Stimulated activated CD4-positive, alpha-beta T cell treated with anti-CD3 and anti-CD28 coated beads, Interleukin-1b, Interleukin-23, amount 100 ng/mL, for 1 hour (primary cell): ENCODE measurements at regions not wholly inside any gene's neighbourhood (a gene's known extent, or its start where the extent isn't known, plus 50 kb on each side); places are given as distances from the start of the nearest gene placed in this dataset.
"Not testable (repeated sequence)": the region's sequence is repeated elsewhere in the genome, so short reads cannot be mapped to it uniquely, and the experiment has no call there.

Source experiments
- DNase-seq, 2 donors: peaks; one replicate each; pipeline ENCODE4 v3.0.0-alpha.2; 2020; ENCODE audit warnings: low read depth in 2 of 2

DNA sequence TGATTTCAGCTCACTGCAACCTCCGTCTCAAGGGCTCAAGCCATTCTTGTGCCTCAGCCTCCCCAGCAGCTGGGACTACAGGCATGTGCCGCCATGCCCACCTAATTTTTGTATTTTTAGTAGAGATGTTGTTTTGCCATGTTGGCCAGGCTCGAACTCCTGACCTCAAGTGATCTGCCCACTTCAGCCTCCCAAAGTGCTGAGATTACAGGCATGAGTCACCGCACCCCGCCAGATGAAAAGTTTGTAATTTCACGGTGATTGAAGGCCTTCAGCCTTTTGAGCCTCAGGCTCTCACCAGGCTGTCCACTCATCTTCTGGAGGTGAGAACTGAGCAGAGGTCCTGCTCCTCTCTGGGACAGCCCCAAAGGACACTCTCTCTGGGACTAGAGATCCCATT is 103.2 kb downstream of the HIF1AN start:
- DNase-seq: not testable (repeated sequence)

- DNase-seq: no peak
These were observed 102.9 kb upstream of the PAX2 start for GRCh38 chr10:100642295-100642994.

DNA sequence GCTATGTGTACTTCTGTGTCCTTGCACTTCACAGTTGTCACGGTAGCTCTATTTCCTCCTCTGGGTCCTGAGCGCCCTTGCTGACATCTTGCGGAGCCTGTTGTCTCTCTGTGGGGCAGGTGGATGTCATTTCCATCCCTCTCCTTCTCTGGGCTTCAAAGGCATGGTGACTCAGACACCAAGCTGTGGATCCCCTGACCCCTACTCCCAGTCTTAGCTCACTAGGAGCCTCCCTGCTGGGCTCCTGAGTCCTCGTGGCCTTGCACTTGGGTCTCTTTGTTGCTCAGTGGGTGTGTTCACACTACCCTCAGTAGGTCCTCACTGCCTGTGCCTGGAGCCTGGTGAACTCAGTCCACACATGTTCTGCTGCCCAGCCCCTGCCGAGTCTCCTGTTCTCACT is 100.3 kb upstream of the PAX2 start:
- no peak for DNase-seq

DNA sequence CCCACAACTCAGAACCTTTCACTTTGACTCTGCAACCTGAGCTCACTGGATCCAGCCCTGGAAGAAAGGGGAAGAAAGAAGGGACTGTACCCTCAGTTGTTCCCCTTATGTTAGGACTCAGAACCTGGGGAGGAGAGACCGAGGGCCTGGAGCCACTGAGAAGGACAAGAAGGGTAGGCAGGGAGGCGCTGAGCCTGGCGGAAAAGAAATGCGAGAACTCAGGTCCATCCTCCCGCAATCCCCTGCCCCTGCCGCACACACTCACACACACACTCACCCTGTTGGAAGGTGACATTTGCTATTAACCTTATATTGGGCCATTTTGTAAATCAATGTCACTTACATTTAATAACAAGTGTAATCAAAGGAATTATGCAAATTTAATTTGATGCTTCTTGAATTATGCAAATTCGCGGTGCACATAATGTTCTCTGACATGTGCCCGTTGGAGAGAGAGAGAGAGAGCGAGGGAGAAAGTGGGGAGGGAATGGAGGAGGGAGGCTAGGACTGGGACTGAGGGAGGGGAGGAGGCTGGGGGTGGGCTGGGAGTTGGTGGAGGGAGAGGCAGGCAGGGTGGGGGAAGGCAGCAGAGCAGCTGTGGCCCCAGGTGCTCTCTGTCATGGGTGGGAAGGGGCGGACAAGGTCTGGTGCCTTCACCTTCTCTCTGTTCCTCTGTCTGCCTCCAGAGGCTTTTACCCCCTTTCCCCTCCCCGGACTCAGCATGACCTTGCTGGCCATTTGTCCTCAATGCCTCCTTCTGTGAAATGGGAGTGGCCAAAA is 99.6 kb upstream of the PAX2 start:
- no peak for DNase-seq

GRCh38 chr10:100647928-100648327 is 97.5 kb upstream of the PAX2 start:
- no peak for DNase-seq

GRCh38 chr10:100650693-100651092 is 94.7 kb upstream of the PAX2 start:
- no peak for DNase-seq

GRCh38 chr10:100651099-100651498 is 94.3 kb upstream of the PAX2 start:
- not testable (repeated sequence) for DNase-seq

GRCh38 chr10:100651916-100652315 is 93.5 kb upstream of the PAX2 start:
- no peak for DNase-seq

- no peak for DNase-seq
These were observed 92.8 kb upstream of the PAX2 start for GRCh38 chr10:100652406-100653135.

GRCh38 chr10:100653238-100653956 is 92.0 kb upstream of the PAX2 start:
- DNase-seq: no peak

GRCh38 chr10:100653957-100654781 is 91.2 kb upstream of the PAX2 start:
- DNase-seq: peak in 1 of 2 donors; percentile 18

DNA sequence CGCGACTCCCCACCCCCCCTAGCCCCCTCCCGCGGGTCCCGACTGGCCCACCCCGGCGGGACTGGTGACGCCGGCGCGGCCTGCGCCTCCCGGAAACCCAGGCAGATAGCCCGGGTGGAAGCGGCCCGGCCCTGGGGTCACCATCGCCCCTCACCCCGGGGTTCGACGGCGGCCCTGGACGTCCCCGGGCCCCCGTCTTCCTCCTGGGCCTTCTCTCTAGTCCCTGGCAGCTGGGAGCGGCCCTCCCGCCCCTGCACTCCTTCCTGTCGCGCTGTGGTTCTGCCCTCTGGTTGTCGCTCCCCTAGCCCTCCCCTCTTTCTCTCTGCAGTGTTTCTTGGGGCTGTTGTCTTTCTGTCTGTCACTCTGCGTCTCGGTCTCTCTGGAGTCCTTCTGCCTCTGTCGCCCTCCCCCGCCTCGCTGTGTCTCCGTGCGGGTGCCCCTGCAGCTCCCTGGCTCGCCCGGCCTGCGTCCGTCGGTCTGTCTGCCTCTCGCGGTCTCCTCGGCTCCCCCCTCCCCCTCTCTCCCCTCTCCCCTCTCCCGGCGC is 90.5 kb upstream of the PAX2 start:
- DNase-seq: no peak

DNA sequence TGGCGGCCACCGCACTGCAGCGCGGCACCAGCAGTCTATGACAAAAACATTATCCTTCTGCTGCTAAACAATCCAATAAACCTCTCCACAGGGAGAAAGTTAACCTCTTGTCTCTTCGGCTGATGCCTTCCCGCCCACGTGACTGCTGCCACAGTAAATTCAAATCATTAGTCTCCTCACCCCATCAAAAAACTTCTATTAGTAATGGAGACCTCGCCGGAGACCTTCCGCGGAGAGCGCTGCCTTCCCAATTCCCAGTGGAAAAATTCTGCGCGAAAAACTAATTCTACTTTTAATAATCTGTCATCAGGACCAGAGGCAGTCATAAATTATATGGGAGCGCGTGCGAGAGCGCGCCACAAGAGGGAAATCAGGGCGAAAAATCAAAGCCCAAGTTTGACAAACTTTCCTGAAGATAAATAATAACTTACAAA is 90.0 kb upstream of the PAX2 start:
- DNase-seq: no peak

DNA sequence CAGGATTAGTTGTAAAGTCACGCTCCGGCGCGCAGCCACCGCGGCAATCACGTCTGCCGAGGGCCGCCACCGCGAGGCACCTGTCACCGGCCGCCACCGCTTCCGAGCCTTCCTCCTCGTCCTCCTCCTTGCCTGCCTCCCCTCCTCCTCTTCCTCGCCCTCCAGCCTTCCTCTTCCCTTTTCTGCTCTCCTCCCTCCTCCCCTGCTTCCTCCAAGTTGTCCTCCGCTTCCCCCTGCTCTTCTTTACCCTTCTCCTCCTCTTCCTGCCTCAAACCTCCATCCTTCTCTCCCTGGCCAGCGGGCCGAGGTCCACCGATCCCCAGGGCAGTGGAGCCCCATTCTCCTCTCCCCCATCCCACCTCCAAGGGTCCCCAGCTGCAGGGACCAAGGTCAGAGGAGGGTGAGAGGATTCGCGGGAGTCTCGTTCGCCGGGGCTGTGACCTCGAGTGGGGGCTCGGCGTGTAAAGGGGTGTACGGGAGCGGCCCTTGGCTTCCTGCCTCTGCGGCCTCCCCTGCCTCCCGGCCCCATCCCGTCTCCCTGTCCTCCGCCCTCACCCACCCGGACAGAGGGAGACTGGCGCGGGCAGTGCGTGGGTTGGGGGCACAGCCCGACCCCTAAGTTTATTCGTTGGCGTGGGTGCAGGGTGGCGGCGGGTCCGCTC is 89.5 kb upstream of the PAX2 start:
- DNase-seq: no peak

DNA sequence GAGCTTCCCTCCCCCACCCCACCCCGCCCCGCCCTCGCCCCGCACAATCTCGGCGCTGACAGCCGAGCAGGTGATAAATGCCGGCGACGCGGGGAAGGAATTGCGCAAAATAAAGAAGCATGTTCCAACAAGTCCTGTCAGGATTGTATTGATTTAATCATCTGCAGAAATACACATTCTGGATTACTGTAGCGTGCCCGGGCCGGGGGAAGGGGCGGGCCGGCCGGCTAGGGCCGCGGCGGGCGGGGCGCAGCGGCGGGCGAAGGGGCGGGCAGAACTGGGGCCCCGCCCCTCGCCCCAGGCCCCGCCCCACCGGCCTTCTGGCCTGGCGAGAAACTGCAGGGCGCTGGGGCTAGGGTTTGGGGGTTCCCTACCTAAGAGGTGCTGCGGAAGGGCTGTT is 88.9 kb upstream of the PAX2 start:
- DNase-seq: no peak

GRCh38 chr10:100658269-100658668 is 87.1 kb upstream of the PAX2 start:
- DNase-seq: no peak

DNA sequence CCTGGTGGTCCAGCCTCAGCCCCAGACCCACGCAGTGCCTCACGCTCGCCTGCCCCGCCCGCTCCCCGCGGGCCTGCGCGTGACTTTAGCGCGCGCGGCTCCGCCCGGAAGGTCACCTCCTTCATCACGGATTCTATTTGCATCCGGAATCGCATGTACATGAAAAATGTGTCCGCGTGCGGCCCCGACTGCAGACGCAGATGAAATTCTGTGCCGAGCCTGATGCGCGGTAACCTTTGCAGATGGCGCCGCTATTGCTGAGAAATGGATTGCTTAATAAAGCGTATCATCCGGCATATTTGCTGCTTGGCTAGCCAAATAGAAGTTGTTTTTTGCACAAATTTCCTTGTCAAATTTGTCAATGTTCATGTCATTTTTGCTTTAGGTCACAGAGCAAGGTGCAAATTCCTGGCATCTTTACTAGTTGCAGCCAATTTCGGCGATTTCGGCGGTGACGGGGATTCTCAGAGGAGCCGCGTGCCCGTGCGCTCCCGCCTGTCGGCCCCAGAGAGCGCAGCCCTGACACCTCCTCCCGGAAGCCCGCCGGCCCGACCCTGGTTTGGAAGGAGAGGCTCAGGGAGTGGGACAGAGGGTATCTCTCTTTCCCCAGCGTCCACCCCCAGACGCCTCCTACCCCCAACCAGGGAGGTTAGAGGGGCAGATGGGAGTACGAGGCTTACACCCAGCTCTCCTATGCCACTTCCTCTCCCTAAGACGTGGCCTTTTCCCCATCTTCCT is 85.9 kb upstream of the PAX2 start:
- no peak for DNase-seq

DNA sequence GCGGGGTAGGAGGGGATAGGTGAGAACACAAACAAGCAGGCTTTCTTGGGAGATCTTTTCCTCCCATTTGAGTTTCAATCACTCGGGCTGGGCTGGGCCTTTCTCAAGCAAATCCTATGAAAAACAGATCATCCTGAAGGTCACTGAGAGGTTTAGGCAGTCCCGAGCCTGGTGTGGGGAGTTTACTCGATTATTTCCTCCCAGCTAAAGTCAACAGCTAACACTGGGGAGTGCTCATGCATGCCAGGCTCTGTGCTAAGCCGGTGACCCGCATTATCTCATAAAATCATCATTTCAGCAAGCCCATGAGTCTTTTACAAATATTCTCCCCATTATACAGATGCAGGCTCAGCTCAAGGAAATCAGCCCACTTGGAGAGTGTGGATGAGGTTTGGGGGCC is 85.0 kb upstream of the PAX2 start:
- no peak for DNase-seq

DNA sequence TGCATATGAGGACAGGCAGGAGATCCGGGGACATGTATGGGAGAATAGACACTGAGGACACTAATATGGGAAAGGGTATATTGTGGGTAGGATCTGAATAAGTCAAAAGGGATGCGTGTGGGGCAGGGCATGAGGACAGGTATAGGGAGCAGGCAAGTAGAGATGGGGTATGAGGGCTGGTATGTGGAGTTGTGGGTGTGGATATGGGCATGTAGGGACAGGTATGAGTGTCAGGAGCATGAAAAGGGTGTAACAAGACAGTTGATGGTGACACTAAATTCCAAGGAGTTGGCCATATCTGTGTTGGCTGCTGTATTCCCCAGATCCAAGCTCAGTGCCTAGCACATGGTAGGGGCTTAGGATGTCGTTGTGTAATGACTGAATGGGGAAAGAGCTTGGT is 84.4 kb upstream of the PAX2 start:
- no peak for DNase-seq

DNA sequence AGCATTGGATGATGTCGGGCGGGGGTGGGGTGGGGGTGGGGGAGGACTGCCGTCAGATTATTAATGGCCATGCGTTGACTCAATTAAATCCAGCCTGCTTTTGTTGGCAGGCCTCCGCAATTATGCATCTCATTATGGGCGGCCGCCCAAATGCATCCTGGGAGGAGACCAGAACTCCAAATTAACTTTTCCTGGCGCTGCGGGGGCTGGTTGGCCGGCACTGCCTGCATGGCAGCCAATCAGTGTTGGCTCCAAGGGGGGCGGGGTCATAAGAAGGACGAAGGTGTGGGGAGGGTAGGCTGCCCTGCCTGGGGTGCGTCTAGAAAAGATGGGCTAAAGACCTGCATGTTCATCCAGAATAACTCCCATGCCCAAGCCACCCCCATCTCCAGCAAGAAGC is 83.9 kb upstream of the PAX2 start:
- DNase-seq: no peak
